Non-pigmented ciliary epithelial cell (primary cell): ENCODE measurements at regions not wholly inside any gene's neighbourhood (a gene's known extent, or its start where the extent isn't known, plus 50 kb on each side); places are given as distances from the start of the nearest gene placed in this dataset.

Experiments used
- DNase-seq: peaks from one replicate; pipeline ENCODE4 v3.0.0-alpha.2; 2010; ENCODE audit warnings: low read depth

DNA sequence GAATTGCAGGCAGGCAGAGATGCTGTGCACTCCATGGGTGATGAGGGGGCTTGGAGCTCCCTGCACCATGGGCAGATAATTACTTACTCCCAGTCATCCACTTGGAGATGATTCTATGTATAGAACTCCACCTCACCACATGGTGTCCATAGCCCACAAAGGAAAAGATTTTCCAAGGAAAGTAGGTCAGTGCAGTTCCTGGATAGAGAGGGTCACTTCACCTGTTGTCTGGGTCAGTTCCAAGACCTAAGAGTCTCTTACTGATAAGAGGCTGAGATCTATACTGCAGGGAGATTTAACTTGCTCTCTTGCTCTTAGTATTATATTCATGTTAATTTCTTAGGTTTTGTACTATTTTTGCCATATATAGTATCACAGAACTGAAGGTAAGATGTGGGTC lies 113.9 kb upstream of the BRINP1 start:
- DNase-seq, result no peak

DNA sequence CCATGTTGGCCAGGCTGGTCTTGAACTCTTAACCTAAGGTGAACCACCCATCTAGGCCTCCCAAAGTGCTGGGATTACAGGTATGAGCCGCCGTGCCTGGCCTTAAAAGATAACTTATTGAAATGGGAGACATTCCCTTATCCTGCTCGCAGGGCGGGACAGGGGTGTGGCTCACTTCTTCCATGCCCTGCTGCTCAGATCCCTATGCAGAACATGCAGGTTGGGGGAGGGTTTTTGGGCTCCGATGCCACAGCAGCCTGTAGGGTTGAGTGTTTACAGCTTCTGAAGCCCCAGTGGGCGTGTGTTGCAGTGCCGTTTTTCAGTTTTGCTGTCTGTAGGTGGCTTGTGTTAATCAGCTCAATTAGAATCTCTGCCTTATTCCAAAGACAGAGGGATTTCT lies 108.0 kb upstream of the BRINP1 start:
- no peak for DNase-seq

DNA sequence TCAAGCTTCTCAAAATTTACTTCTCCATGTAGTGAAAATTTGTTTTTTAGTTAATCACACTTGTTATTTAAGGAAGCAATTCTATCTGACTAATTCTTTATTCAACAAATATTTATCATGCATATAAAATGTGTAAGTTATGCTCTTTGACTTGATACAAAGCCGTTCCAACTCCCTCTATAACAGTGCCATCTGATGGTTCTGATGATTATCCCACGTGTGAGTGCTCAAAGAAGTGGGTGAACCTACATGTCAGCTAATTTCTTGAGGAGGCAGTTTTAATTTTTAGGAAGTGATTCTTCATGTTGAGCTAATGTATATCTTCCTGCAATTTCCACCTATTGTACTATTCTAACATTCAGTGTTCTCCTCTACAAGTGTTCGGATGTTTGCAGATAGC lies 88.8 kb upstream of the BRINP1 start:
- no peak for DNase-seq

GRCh38 chr9:119453980-119454379 lies 84.7 kb upstream of the BRINP1 start:
- DNase-seq, result no peak

GRCh38 chr9:119453490-119453911 lies 84.3 kb upstream of the BRINP1 start:
- DNase-seq, result no peak

- DNase-seq, result no peak
Observed at GRCh38 chr9:119451426-119451825, 82.2 kb upstream of the BRINP1 start.

DNA sequence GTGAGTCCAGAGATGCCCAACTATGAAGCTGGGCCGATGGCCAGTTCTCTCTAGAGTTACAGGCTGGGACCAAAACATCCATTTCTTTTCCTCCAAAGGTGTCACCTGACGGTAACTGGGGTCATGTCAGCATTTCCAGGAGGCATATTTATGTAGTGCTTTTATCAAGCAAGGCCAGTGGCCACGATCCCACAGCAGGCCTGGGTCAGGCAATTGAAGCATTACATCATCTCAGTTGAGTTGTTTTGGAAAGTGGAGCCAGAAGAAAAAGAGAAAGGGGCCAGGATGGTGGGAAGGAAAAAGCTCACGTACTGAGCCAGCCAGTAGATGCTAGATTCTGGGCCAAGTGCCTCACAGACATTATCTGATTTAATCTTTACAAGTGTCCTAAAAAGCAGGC lies 73.9 kb upstream of the BRINP1 start:
- DNase-seq, result no peak

- DNase-seq, result no peak
Observed at GRCh38 chr9:119441832-119442231, 72.6 kb upstream of the BRINP1 start.

GRCh38 chr9:119441338-119441737 lies 72.1 kb upstream of the BRINP1 start:
- no peak for DNase-seq

DNA sequence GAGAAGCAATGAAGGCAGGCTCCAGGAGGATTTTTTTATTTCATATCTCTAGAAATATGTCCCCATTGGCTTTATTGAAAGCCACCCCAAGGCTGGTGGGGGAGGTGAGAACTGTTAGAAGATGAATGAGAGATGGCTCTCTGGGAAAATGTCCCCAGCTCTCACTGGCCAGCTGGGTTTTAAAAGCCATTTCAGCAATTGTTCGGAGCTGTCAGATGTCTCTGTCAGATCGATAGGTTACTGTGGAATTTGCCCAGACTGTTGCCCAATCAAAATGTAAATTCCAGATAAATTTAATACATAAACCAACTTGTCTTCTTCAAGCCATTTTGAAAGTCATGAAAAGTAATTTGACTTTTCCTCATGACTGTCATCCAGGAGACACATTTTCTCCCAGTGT lies 67.0 kb upstream of the BRINP1 start:
- DNase-seq, result no peak

- no peak for DNase-seq
Observed at GRCh38 chr9:119435076-119435475, 65.8 kb upstream of the BRINP1 start.

GRCh38 chr9:119432428-119432827 lies 63.2 kb upstream of the BRINP1 start:
- DNase-seq, result no peak

DNA sequence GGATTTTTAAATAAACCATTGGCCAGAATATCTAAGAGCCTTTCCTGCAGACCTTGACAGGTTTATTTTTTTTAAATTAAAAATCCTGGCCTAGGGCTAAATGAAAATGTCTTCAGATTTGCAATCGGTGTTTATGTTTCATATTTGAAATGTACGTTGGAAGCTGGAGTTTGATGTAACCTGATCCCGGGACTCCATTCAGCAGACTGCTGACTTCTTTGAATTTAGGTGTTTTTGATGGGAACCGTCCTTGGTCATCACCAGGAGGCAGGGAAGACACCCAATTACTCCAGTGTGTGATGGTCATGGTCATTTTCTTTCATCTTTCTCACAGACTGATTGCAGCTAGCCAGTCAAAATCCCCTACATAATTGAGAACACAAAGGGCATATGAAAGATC lies 60.1 kb upstream of the BRINP1 start:
- no peak for DNase-seq

GRCh38 chr9:119420231-119420630 lies 51.0 kb upstream of the BRINP1 start:
- no peak for DNase-seq
